ENCODE measurements at regions not wholly inside any gene's neighbourhood (a gene's known extent, or its start where the extent isn't known, plus 50 kb on each side); places are given as distances from the start of the nearest gene placed in this dataset.

GRCh38 chr13:105403086-105403485 is 1132.4 kb downstream of the EFNB2 start:
- Histone ChIP-seq H3K9me2 (replicated peaks; ENCODE audit: control insufficient read depth, low read length) (no peaks in the 10 kb centered on the region), H3F3A (ENCODE audit: control insufficient read depth, insufficient read depth) (no peaks in the 10 kb centered on the region), H3K9me3 (ENCODE audit: control insufficient read depth, insufficient read depth, low read length) (no peaks in the 10 kb centered on the region), H4K20me1 (ENCODE audit: control insufficient read depth, insufficient read depth, low read depth, low read length) (no peaks in the 10 kb centered on the region), H3K4me1 (ENCODE audit: control insufficient read depth, low read length) (no peaks in the 10 kb centered on the region), H3K27ac (ENCODE audit: low read depth, low read length) (no peak overlapping the region), H3K79me2 (ENCODE audit: control insufficient read depth, low read length) (no peaks in the 10 kb centered on the region), H3K27me3 (ENCODE audit: control insufficient read depth, low read length) (no peaks in the 10 kb centered on the region), H3K4me3 (ENCODE audit: low read length) (no peak overlapping the region), H3K36me3 (ENCODE audit: control insufficient read depth, low read length) (no peaks in the 10 kb centered on the region), H3K4me2 (ENCODE audit: low read length) (no peak overlapping the region)
- TF ChIP-seq CTCF (IDR thresholded peaks at IDR 0.05; ENCODE audit: low read depth, low read length, poor library complexity, severe bottlenecking) (no peak), EZH2phosphoT487 (IDR thresholded peaks at IDR 0.05; ENCODE audit: borderline replicate concordance, low read length) (no peak)

GRCh38 chr13:105395041-105395440 is 1140.4 kb downstream of the EFNB2 start:
- H3K36me3 ChIP-seq (ENCODE audit: control insufficient read depth, low read length): no peaks in the 10 kb centered on the region
- no peaks in the 10 kb centered on the region; the same call in 1 of the 2 replicates for H3K9me2 ChIP-seq (replicated peaks; ENCODE audit: control insufficient read depth, low read length)
- no peak for TF ChIP-seq EZH2phosphoT487 (IDR thresholded peaks at IDR 0.05; ENCODE audit: borderline replicate concordance, low read length)
- TF ChIP-seq CTCF (IDR thresholded peaks at IDR 0.05; ENCODE audit: low read depth, low read length, poor library complexity, severe bottlenecking): no peak
- H3K27ac ChIP-seq (ENCODE audit: low read depth, low read length): no peak overlapping the region
- H4K20me1 ChIP-seq (ENCODE audit: control insufficient read depth, insufficient read depth, low read depth, low read length): no peaks in the 10 kb centered on the region
- H3K9me3 ChIP-seq (ENCODE audit: control insufficient read depth, insufficient read depth, low read length): no peaks in the 10 kb centered on the region
- no peaks in the 10 kb centered on the region for H3K79me2 ChIP-seq (ENCODE audit: control insufficient read depth, low read length)
- H3K4me3 ChIP-seq (ENCODE audit: low read length): no peak overlapping the region
- H3F3A ChIP-seq (ENCODE audit: control insufficient read depth, insufficient read depth): no peaks in the 10 kb centered on the region
- H3K27me3 ChIP-seq (ENCODE audit: control insufficient read depth, low read length): no peaks in the 10 kb centered on the region
- H3K4me1 ChIP-seq (ENCODE audit: control insufficient read depth, low read length): no peaks in the 10 kb centered on the region
- H3K4me2 ChIP-seq (ENCODE audit: low read length): no peak overlapping the region

GRCh38 chr13:105389373-105389772 is 1146.1 kb downstream of the EFNB2 start:
- Histone ChIP-seq H3K4me3 (ENCODE audit: low read length) (no peak overlapping the region), H4K20me1 (ENCODE audit: control insufficient read depth, insufficient read depth, low read depth, low read length) (no peaks in the 10 kb centered on the region), H3K4me1 (ENCODE audit: control insufficient read depth, low read length) (no peaks in the 10 kb centered on the region), H3K4me2 (ENCODE audit: low read length) (no peak overlapping the region), H3K9me2 (replicated peaks; ENCODE audit: control insufficient read depth, low read length) (no peaks in the 10 kb centered on the region), H3K36me3 (ENCODE audit: control insufficient read depth, low read length) (no peaks in the 10 kb centered on the region), H3K27me3 (ENCODE audit: control insufficient read depth, low read length) (no peaks in the 10 kb centered on the region), H3F3A (ENCODE audit: control insufficient read depth, insufficient read depth) (no peaks in the 10 kb centered on the region), H3K9me3 (ENCODE audit: control insufficient read depth, insufficient read depth, low read length) (no peaks in the 10 kb centered on the region), H3K27ac (ENCODE audit: low read depth, low read length) (no peak overlapping the region), H3K79me2 (ENCODE audit: control insufficient read depth, low read length) (no peaks in the 10 kb centered on the region)
- TF ChIP-seq EZH2phosphoT487 (IDR thresholded peaks at IDR 0.05; ENCODE audit: borderline replicate concordance, low read length) (no peak), CTCF (IDR thresholded peaks at IDR 0.05; ENCODE audit: low read depth, low read length, poor library complexity, severe bottlenecking) (no peak)

- TF ChIP-seq EZH2phosphoT487 (IDR thresholded peaks at IDR 0.05; ENCODE audit: borderline replicate concordance, low read length): no peak
- TF ChIP-seq CTCF (IDR thresholded peaks at IDR 0.05; ENCODE audit: low read depth, low read length, poor library complexity, severe bottlenecking): no peak
- Histone ChIP-seq H3K27me3 (ENCODE audit: control insufficient read depth, low read length) (no peaks in the 10 kb centered on the region), H3K9me3 (ENCODE audit: control insufficient read depth, insufficient read depth, low read length) (no peaks in the 10 kb centered on the region), H3K79me2 (ENCODE audit: control insufficient read depth, low read length) (no peaks in the 10 kb centered on the region), H4K20me1 (ENCODE audit: control insufficient read depth, insufficient read depth, low read depth, low read length) (no peaks in the 10 kb centered on the region), H3K27ac (ENCODE audit: low read depth, low read length) (no peak overlapping the region), H3K9me2 (replicated peaks; ENCODE audit: control insufficient read depth, low read length) (no peaks in the 10 kb centered on the region), H3K36me3 (ENCODE audit: control insufficient read depth, low read length) (no peaks in the 10 kb centered on the region), H3K4me2 (ENCODE audit: low read length) (no peak overlapping the region), H3F3A (ENCODE audit: control insufficient read depth, insufficient read depth) (no peaks in the 10 kb centered on the region), H3K4me3 (ENCODE audit: low read length) (no peak overlapping the region), H3K4me1 (ENCODE audit: control insufficient read depth, low read length) (no peaks in the 10 kb centered on the region)
Observed at GRCh38 chr13:105377452-105377851, 1158.0 kb downstream of the EFNB2 start.
